ENCODE measurements at regions not wholly inside any gene's neighbourhood (a gene's known extent, or its start where the extent isn't known, plus 50 kb on each side); places are given as distances from the start of the nearest gene placed in this dataset.

- TF ChIP-seq CTCF (IDR thresholded peaks at IDR 0.05 in 4 of 5, conservative IDR thresholded peaks at IDR 0.05 in 1 of 5), result no peak
- TF ChIP-seq POLR2A (IDR thresholded peaks at IDR 0.05), result no peak
These were observed 2717.2 kb downstream of the PCDH7 start for GRCh38 chr4:33437406-33437805.
